CD14-positive monocyte (primary cell): ENCODE measurements at regions not wholly inside any gene's neighbourhood (a gene's known extent, or its start where the extent isn't known, plus 50 kb on each side); places are given as distances from the start of the nearest gene placed in this dataset.

Experiments used
- DNase-seq, 3 donors: peaks; one replicate each; pipeline ENCODE4 v3.0.0-alpha.2; 2011 to 2022
- H2AFZ ChIP-seq: 2 replicates; pipeline ENCODE4 v1.6.0; 2012; ENCODE audit warnings: mild to moderate bottlenecking, low read depth, low read length, inconsistent platforms; ENCODE audit not compliant: insufficient read depth, poor library complexity, severe bottlenecking
- H3K27ac ChIP-seq, 2 donors: 1 replicate in 1 of 2; 2 replicates in 1 of 2; pipeline ENCODE4 v1.5.1; 2012 to 2013; ENCODE audit warnings: low read length in 2 of 2, control low read depth in 1 of 2, inconsistent platforms in 1 of 2, low read depth in 1 of 2, mild to moderate bottlenecking in 1 of 2
- H3K27me3 ChIP-seq, 2 donors: one replicate each; pipeline versions ENCODE4 v1.6.0 to v1.6.1; 2011 to 2013; ENCODE audit warnings: low read length in 2 of 2; ENCODE audit not compliant: control insufficient read depth in 2 of 2, insufficient read depth in 2 of 2
- H3K36me3 ChIP-seq, 2 donors: replicated peaks in 1 of 2; 1 replicate in 1 of 2; 2 replicates in 1 of 2; pipeline versions ENCODE4 v1.5.1 to v1.6.1; 2012 to 2013; ENCODE audit warnings: low read length in 2 of 2, control low read depth in 1 of 2, inconsistent platforms in 1 of 2, mild to moderate bottlenecking in 1 of 2; ENCODE audit not compliant: insufficient read depth in 2 of 2, control insufficient read depth in 1 of 2
- H3K4me1 ChIP-seq, 2 donors: 1 replicate in 1 of 2; 2 replicates in 1 of 2; pipeline versions ENCODE4 v1.5.1 to v1.6.1; 2012 to 2013; ENCODE audit warnings: low read length in 2 of 2, control low read depth in 1 of 2, inconsistent platforms in 1 of 2, mild to moderate bottlenecking in 1 of 2, moderate library complexity in 1 of 2; ENCODE audit not compliant: insufficient read depth in 2 of 2, control insufficient read depth in 1 of 2
- H3K4me2 ChIP-seq: replicated peaks from 2 replicates; pipeline ENCODE3; 2012; ENCODE audit warnings: low read length, moderate library complexity, mild to moderate bottlenecking; ENCODE audit not compliant: poor library complexity, severe bottlenecking; ENCODE audit errors: extremely low read depth
- H3K4me3 ChIP-seq, 3 experiments: fragments of 200-600 bp in 1 of 3; sonication (generic) in 1 of 3; replicated peaks in 1 of 3; 1 replicate in 2 of 3; 2 replicates in 1 of 3; pipeline ENCODE4 v1.5.1; 2011 to 2013; ENCODE audit warnings: low read length in 3 of 3, mild to moderate bottlenecking in 3 of 3, control low read depth in 2 of 3, low read depth in 2 of 3, inconsistent platforms in 1 of 3, moderate library complexity in 1 of 3
- H3K79me2 ChIP-seq: 2 replicates; pipeline ENCODE4 v1.6.0; 2012; ENCODE audit warnings: mild to moderate bottlenecking, control low read depth, inconsistent platforms, low read length, moderate library complexity; ENCODE audit not compliant: insufficient read depth
- H3K9ac ChIP-seq: 2 replicates; pipeline ENCODE4 v1.6.0; 2017; ENCODE audit warnings: low read length, mild to moderate bottlenecking; ENCODE audit not compliant: insufficient read depth, poor library complexity, severe bottlenecking
- H3K9me3 ChIP-seq, 2 donors: replicated peaks in 1 of 2; 1 replicate in 1 of 2; 2 replicates in 1 of 2; pipeline versions ENCODE4 v1.5.1 to v1.6.1; 2012 to 2013; ENCODE audit warnings: low read length in 2 of 2, control low read depth in 1 of 2; ENCODE audit not compliant: control insufficient read depth in 1 of 2, insufficient read depth in 1 of 2
- H4K20me1 ChIP-seq: 2 replicates; pipeline ENCODE4 v1.6.0; 2012; ENCODE audit warnings: mild to moderate bottlenecking, low read length, control low read depth, moderate library complexity; ENCODE audit not compliant: insufficient read depth
- H3K27ac Mint-ChIP-seq, 7 donors: one replicate each; pipeline ENCODE4 v1.8.0; 2020; ENCODE audit warnings: mild to moderate bottlenecking in 7 of 7, mixed read lengths in 7 of 7, moderate library complexity in 6 of 7, inconsistent platforms in 2 of 7
- H3K27me3 Mint-ChIP-seq, 3 donors: one replicate each; pipeline ENCODE4 v1.8.0; 2021 to 2022; ENCODE audit warnings: low read depth in 3 of 3, mild to moderate bottlenecking in 3 of 3, mixed read lengths in 3 of 3, moderate library complexity in 3 of 3, inconsistent platforms in 1 of 3
- H3K36me3 Mint-ChIP-seq, 2 donors: one replicate each; pipeline ENCODE4 v1.8.0; 2020; ENCODE audit warnings: mixed read lengths in 2 of 2, inconsistent platforms in 1 of 2, mild to moderate bottlenecking in 1 of 2
- H3K4me1 Mint-ChIP-seq: one replicate; pipeline ENCODE4 v1.8.0; 2020; ENCODE audit warnings: mild to moderate bottlenecking, mixed read lengths
- H3K4me3 Mint-ChIP-seq, 2 donors: one replicate each; pipeline ENCODE4 v1.8.0; 2020; ENCODE audit warnings: mild to moderate bottlenecking in 2 of 2, mixed read lengths in 2 of 2, moderate library complexity in 1 of 2
- H3K9me3 Mint-ChIP-seq, 7 donors: one replicate each; pipeline ENCODE4 v1.8.0; 2020 to 2022; ENCODE audit warnings: mixed read lengths in 7 of 7, mild to moderate bottlenecking in 6 of 7, moderate library complexity in 6 of 7, inconsistent platforms in 2 of 7
- WGBS: methylation state at CpG from one replicate; pipeline ENCODE4 v1.1.5; 2013; ENCODE audit warnings: missing lambda C conversion rate; ENCODE audit not compliant: insufficient coverage; 5-methylcytosine and 5-hydroxymethylcytosine counted together
- intact Hi-C, 2 donors: fragments of 100-400 bp; cut with micrococcal nuclease; formaldehyde crosslinking; loops; one replicate each; pipeline versions ENCODE4 v1.15.0 to v1.15.1; 2023
- TF ChIP-seq, protein P1 (sequence below): fragments of 200-600 bp; IDR thresholded peaks from one replicate; pipeline ENCODE4 v1.8.0; 2022; ENCODE audit warnings: antibody characterized with exemption, mild to moderate bottlenecking

DNA sequence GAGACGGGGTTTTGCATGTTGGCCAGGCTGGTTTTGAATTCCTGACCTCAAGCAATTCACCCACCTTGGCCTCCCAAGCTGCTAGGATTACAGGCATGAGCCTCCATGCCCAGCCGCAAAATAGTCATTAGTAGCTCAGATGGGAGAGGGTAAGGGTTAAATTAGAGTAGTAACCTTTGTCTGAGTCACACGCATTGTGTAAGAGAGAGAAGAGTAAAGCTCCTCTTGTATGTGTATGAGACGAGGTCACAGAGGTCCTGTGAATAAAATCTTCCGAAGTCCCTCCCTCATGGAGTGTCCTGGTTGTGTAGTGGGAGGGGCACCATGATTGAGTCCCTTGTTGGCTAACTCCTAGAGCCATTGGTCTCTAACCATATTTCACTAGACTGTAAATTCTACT is 85.2 kb upstream of the CDC14C start:
- Histone ChIP-seq H3K79me2 (no peaks in the 10 kb centered on the region), H3K36me3 (no peaks in the 10 kb centered on the region), H3K4me3 (no peak overlapping the region), H2AFZ (no peak overlapping the region), H3K9me3 (peaks cover 0 to 2% of the 10 kb centered on the region in 2 donors), H4K20me1 (no peaks in the 10 kb centered on the region), H3K27ac (no peak overlapping the region), H3K9ac (no peak overlapping the region), H3K4me2 (no peak overlapping the region), H3K4me1 (no peaks in the 10 kb centered on the region), H3K27me3 (no peaks in the 10 kb centered on the region)
- H3K4me3 Mint-ChIP-seq, result no peak overlapping the region
- H3K36me3 Mint-ChIP-seq, result no peaks in the 10 kb centered on the region
- no CpG with 5 or more reads among the region's 5 CpGs for WGBS
- H3K27me3 Mint-ChIP-seq, result peaks cover 0 to 1% (median 0%) of the 10 kb centered on the region in 3 donors
- DNase-seq, result no peak
- intact Hi-C loops, result no loop called here
- no peaks in the 10 kb centered on the region for H3K4me1 Mint-ChIP-seq
- H3K27ac Mint-ChIP-seq, result no peak overlapping the region
- peaks cover 0 to 7% (median 3%) of the 10 kb centered on the region in 7 donors for H3K9me3 Mint-ChIP-seq
- TF ChIP-seq, protein P1, sequence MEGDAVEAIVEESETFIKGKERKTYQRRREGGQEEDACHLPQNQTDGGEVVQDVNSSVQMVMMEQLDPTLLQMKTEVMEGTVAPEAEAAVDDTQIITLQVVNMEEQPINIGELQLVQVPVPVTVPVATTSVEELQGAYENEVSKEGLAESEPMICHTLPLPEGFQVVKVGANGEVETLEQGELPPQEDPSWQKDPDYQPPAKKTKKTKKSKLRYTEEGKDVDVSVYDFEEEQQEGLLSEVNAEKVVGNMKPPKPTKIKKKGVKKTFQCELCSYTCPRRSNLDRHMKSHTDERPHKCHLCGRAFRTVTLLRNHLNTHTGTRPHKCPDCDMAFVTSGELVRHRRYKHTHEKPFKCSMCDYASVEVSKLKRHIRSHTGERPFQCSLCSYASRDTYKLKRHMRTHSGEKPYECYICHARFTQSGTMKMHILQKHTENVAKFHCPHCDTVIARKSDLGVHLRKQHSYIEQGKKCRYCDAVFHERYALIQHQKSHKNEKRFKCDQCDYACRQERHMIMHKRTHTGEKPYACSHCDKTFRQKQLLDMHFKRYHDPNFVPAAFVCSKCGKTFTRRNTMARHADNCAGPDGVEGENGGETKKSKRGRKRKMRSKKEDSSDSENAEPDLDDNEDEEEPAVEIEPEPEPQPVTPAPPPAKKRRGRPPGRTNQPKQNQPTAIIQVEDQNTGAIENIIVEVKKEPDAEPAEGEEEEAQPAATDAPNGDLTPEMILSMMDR, result no peak

DNA sequence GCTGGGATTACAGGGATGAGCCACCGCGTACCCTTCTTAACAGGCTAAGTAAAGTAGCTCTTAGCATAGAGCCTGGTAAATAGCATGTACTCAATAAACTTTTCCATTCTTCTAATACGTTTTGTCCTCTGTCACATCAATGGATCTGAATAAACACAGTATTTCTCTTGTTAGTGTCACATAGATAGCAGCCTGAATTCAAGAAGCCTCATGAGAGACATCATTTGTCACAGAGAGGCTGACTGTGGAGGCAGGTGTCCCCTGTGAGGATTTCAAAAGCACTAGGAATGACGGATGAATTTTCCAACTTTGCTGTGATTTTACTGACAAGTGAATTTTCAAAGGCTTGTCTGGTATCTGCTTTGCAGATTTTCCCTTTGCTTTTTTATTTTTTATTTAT is 82.6 kb upstream of the CDC14C start:
- no peaks in the 10 kb centered on the region for H3K27me3 ChIP-seq
- peaks cover 0 to 10% (median 4%) of the 10 kb centered on the region in 7 donors for H3K9me3 Mint-ChIP-seq
- WGBS, result no CpG with 5 or more reads among the region's 4 CpGs
- H3K9me3 ChIP-seq, result peaks cover 0 to 2% of the 10 kb centered on the region in 2 donors
- no peak overlapping the region for H3K27ac ChIP-seq
- no peaks in the 10 kb centered on the region for H3K36me3 Mint-ChIP-seq
- intact Hi-C loops, result no loop called here
- H3K36me3 ChIP-seq, result no peaks in the 10 kb centered on the region
- no peaks in the 10 kb centered on the region for H3K4me1 Mint-ChIP-seq
- no peaks in the 10 kb centered on the region for H4K20me1 ChIP-seq
- H3K4me2 ChIP-seq, result no peak overlapping the region
- DNase-seq, result no peak
- H2AFZ ChIP-seq, result no peak overlapping the region
- no peak overlapping the region for H3K4me3 Mint-ChIP-seq
- no peak overlapping the region for H3K9ac ChIP-seq
- H3K4me1 ChIP-seq, result no peaks in the 10 kb centered on the region
- H3K27me3 Mint-ChIP-seq, result peaks cover 0 to 1% (median 0%) of the 10 kb centered on the region in 3 donors
- H3K79me2 ChIP-seq, result no peaks in the 10 kb centered on the region
- H3K27ac Mint-ChIP-seq, result no peak overlapping the region
- TF ChIP-seq, protein P1, result no peak
- no peak overlapping the region for H3K4me3 ChIP-seq
